Islet of Langerhans (tissue), 1 donor: ENCODE measurements at regions not wholly inside any gene's neighbourhood (a gene's known extent, or its start where the extent isn't known, plus 50 kb on each side); places are given as distances from the start of the nearest gene placed in this dataset.
"Not testable (repeated sequence)": the region's sequence is repeated elsewhere in the genome, so short reads cannot be mapped to it uniquely, and the experiment has no call there.

Experiments
- FAIRE-seq: peaks from one replicate; lab custom pipeline; 2011; peaks lifted over from hg19 to GRCh38; lab: Jason Lieb, UNC

GRCh38 chr14:56055511-56055910, 62.7 kb upstream of the PELI2 start:
- FAIRE-seq = no peak

- FAIRE-seq = no peak
These were observed 62.2 kb upstream of the PELI2 start for GRCh38 chr14:56056031-56056430.

- FAIRE-seq = no peak
These were observed 61.0 kb upstream of the PELI2 start for GRCh38 chr14:56057071-56057741.

GRCh38 chr14:56057767-56058166, 60.4 kb upstream of the PELI2 start:
- FAIRE-seq = no peak

GRCh38 chr14:56059054-56059453, 59.2 kb upstream of the PELI2 start:
- no peak for FAIRE-seq

- no peak for FAIRE-seq
These were observed 57.2 kb upstream of the PELI2 start for GRCh38 chr14:56061051-56061450.

- FAIRE-seq = no peak
These were observed 55.1 kb upstream of the PELI2 start for GRCh38 chr14:56063131-56063530.

- no peak for FAIRE-seq
These were observed 53.7 kb upstream of the PELI2 start for GRCh38 chr14:56064513-56064912.

GRCh38 chr14:56065199-56065598, 53.0 kb upstream of the PELI2 start:
- FAIRE-seq = not testable (repeated sequence)

- no peak for FAIRE-seq
These were observed 52.5 kb upstream of the PELI2 start for GRCh38 chr14:56065621-56066290.
